ENCODE measurements at regions not wholly inside any gene's neighbourhood (a gene's known extent, or its start where the extent isn't known, plus 50 kb on each side); places are given as distances from the start of the nearest gene placed in this dataset.

GRCh38 chr15:35834866-35835265 is 288.9 kb upstream of the DPH6 start:
- DNase-seq (no peak), ATAC-seq (no peak)
- Mint-ChIP-seq H3K9me3 (peaks cover 2% of the 10 kb centered on the region), H3K36me3 (ENCODE audit: low read depth) (no peaks in the 10 kb centered on the region), H3K4me3 (no peak overlapping the region), H3K27me3 (no peaks in the 10 kb centered on the region), H3K4me1 (ENCODE audit: low read depth) (no peaks in the 10 kb centered on the region), H3K27ac (no peak overlapping the region)
- intact Hi-C loops (cut with micrococcal nuclease): no loop called here
- POLR2A ChIA-PET: no interaction called here
- CTCF ChIA-PET: no interaction called here
- TF ChIP-seq, protein P1, sequence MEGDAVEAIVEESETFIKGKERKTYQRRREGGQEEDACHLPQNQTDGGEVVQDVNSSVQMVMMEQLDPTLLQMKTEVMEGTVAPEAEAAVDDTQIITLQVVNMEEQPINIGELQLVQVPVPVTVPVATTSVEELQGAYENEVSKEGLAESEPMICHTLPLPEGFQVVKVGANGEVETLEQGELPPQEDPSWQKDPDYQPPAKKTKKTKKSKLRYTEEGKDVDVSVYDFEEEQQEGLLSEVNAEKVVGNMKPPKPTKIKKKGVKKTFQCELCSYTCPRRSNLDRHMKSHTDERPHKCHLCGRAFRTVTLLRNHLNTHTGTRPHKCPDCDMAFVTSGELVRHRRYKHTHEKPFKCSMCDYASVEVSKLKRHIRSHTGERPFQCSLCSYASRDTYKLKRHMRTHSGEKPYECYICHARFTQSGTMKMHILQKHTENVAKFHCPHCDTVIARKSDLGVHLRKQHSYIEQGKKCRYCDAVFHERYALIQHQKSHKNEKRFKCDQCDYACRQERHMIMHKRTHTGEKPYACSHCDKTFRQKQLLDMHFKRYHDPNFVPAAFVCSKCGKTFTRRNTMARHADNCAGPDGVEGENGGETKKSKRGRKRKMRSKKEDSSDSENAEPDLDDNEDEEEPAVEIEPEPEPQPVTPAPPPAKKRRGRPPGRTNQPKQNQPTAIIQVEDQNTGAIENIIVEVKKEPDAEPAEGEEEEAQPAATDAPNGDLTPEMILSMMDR (IDR thresholded peaks at IDR 0.05): no peak

GRCh38 chr15:35838424-35839111 is 292.6 kb upstream of the DPH6 start:
- Mint-ChIP-seq H3K9me3 (peaks cover 2% of the 10 kb centered on the region), H3K36me3 (ENCODE audit: low read depth) (no peaks in the 10 kb centered on the region), H3K27me3 (no peaks in the 10 kb centered on the region), H3K27ac (no peak overlapping the region), H3K4me3 (no peak overlapping the region), H3K4me1 (ENCODE audit: low read depth) (no peaks in the 10 kb centered on the region)
- ChIA-PET CTCF (interaction anchor here (1.2 kb wide), 1 partner anchor 10 kb away, joined by 4 read pairs; no protein-coding TSS in a partner anchor), POLR2A (no interaction called here)
- intact Hi-C loops (cut with micrococcal nuclease): no loop called here
- TF ChIP-seq, protein P1 (IDR thresholded peaks at IDR 0.05): no peak
- no peak for DNase-seq
- ATAC-seq: no peak

DNA sequence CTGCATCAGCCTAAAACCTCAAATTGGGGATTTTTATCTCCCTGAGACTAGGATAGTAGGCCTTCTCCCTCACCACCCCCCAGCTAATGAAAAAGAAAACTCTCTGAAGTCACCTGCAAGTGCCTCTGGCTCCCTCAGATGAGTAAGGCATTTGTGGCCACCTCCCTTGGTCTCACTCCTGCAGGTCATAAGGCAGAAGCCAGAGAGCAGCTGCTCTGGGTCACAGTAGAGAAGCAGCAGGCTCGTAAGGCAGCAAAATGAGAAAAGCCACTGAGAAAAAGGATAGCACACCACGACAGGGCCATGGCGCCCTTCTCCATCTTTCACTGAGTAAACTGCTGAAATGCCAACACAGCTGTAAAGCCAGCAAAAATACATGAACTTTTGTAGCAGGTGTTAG is 296.7 kb upstream of the DPH6 start:
- intact Hi-C loops (cut with micrococcal nuclease): no loop called here
- H3K27ac Mint-ChIP-seq: no peak overlapping the region
- CTCF ChIA-PET: no interaction called here
- TF ChIP-seq, protein P1 (IDR thresholded peaks at IDR 0.05): no peak
- ATAC-seq (no peak), DNase-seq (no peak)
- no peaks in the 10 kb centered on the region for H3K9me3 Mint-ChIP-seq
- no peak overlapping the region for H3K4me3 Mint-ChIP-seq
- POLR2A ChIA-PET: no interaction called here
- H3K4me1 Mint-ChIP-seq (ENCODE audit: low read depth): no peaks in the 10 kb centered on the region
- no peaks in the 10 kb centered on the region for H3K27me3 Mint-ChIP-seq
- H3K36me3 Mint-ChIP-seq (ENCODE audit: low read depth): no peaks in the 10 kb centered on the region

- intact Hi-C loops (cut with micrococcal nuclease): no loop called here
- DNase-seq (no peak), ATAC-seq (no peak)
- Mint-ChIP-seq H3K27me3 (no peaks in the 10 kb centered on the region), H3K27ac (no peak overlapping the region), H3K36me3 (ENCODE audit: low read depth) (no peaks in the 10 kb centered on the region), H3K4me3 (no peak overlapping the region), H3K9me3 (no peaks in the 10 kb centered on the region), H3K4me1 (ENCODE audit: low read depth) (no peaks in the 10 kb centered on the region)
- POLR2A ChIA-PET: no interaction called here
- CTCF ChIA-PET: no interaction called here
- TF ChIP-seq, protein P1 (IDR thresholded peaks at IDR 0.05): no peak
Observed at GRCh38 chr15:35843498-35843897, 297.5 kb upstream of the DPH6 start.

- H3K36me3 Mint-ChIP-seq (ENCODE audit: low read depth): no peaks in the 10 kb centered on the region
- no peak overlapping the region for H3K27ac Mint-ChIP-seq
- ChIA-PET CTCF (no interaction called here), POLR2A (no interaction called here)
- no peak overlapping the region for H3K4me3 Mint-ChIP-seq
- H3K4me1 Mint-ChIP-seq (ENCODE audit: low read depth): no peaks in the 10 kb centered on the region
- ATAC-seq (no peak), DNase-seq (no peak)
- no peaks in the 10 kb centered on the region for H3K9me3 Mint-ChIP-seq
- H3K27me3 Mint-ChIP-seq: peaks cover 2% of the 10 kb centered on the region
- intact Hi-C loops (cut with micrococcal nuclease): no loop called here
- TF ChIP-seq, protein P1 (IDR thresholded peaks at IDR 0.05): no peak
Observed at GRCh38 chr15:35850284-35850683, 304.3 kb upstream of the DPH6 start.
